ENCODE measurements at regions not wholly inside any gene's neighbourhood (a gene's known extent, or its start where the extent isn't known, plus 50 kb on each side); places are given as distances from the start of the nearest gene placed in this dataset.

DNA sequence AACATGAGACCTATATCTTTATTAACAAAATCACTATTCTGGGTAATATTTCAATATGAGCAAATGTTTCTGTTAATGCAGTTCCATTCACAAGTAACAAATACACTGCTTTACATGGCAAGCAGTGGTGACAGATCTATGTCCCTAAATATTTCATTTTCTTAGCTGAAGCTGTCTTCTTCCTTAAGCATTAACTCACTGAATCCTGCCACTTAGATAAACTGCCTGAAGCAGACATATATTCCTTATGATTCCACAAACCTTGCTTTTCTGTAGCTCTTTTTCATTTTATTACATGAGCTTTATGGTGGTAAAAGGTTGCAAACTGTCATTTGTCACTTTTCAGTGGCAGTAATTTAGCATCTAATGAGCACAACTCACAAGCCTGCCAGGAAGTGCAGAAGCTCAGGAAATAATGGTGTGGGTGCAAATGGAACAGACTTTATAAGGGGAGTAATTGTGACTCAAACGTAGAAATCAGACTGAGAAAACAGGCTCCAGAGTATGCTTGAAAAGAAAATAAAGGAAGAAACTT is 217.2 kb downstream of the XPNPEP1 start:
- TF ChIP-seq EZH2 (IDR thresholded peaks at IDR 0.05; ENCODE audit: borderline replicate concordance, insufficient read depth, low read length, poor library complexity, severe bottlenecking) = no peak
- TF ChIP-seq, protein P1, sequence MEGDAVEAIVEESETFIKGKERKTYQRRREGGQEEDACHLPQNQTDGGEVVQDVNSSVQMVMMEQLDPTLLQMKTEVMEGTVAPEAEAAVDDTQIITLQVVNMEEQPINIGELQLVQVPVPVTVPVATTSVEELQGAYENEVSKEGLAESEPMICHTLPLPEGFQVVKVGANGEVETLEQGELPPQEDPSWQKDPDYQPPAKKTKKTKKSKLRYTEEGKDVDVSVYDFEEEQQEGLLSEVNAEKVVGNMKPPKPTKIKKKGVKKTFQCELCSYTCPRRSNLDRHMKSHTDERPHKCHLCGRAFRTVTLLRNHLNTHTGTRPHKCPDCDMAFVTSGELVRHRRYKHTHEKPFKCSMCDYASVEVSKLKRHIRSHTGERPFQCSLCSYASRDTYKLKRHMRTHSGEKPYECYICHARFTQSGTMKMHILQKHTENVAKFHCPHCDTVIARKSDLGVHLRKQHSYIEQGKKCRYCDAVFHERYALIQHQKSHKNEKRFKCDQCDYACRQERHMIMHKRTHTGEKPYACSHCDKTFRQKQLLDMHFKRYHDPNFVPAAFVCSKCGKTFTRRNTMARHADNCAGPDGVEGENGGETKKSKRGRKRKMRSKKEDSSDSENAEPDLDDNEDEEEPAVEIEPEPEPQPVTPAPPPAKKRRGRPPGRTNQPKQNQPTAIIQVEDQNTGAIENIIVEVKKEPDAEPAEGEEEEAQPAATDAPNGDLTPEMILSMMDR (IDR thresholded peaks at IDR 0.05; ENCODE audit: poor library complexity, severe bottlenecking) = no peak
- peak; percentile 99 for TF ChIP-seq EP300 (conservative IDR thresholded peaks at IDR 0.05; ENCODE audit: poor library complexity, severe bottlenecking)
- peak; percentile 38 for TF ChIP-seq SMC3 (conservative IDR thresholded peaks at IDR 0.05; ENCODE audit: poor library complexity)
- peak; percentile 55 for TF ChIP-seq RAD21 (conservative IDR thresholded peaks at IDR 0.05)
- TF ChIP-seq, protein P2, sequence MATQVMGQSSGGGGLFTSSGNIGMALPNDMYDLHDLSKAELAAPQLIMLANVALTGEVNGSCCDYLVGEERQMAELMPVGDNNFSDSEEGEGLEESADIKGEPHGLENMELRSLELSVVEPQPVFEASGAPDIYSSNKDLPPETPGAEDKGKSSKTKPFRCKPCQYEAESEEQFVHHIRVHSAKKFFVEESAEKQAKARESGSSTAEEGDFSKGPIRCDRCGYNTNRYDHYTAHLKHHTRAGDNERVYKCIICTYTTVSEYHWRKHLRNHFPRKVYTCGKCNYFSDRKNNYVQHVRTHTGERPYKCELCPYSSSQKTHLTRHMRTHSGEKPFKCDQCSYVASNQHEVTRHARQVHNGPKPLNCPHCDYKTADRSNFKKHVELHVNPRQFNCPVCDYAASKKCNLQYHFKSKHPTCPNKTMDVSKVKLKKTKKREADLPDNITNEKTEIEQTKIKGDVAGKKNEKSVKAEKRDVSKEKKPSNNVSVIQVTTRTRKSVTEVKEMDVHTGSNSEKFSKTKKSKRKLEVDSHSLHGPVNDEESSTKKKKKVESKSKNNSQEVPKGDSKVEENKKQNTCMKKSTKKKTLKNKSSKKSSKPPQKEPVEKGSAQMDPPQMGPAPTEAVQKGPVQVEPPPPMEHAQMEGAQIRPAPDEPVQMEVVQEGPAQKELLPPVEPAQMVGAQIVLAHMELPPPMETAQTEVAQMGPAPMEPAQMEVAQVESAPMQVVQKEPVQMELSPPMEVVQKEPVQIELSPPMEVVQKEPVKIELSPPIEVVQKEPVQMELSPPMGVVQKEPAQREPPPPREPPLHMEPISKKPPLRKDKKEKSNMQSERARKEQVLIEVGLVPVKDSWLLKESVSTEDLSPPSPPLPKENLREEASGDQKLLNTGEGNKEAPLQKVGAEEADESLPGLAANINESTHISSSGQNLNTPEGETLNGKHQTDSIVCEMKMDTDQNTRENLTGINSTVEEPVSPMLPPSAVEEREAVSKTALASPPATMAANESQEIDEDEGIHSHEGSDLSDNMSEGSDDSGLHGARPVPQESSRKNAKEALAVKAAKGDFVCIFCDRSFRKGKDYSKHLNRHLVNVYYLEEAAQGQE (IDR thresholded peaks at IDR 0.05; ENCODE audit: borderline replicate concordance) = peak; percentile 96
- TF ChIP-seq TAF1 (IDR thresholded peaks at IDR 0.05; ENCODE audit: low read depth) = no peak
- TF ChIP-seq POLR2AphosphoS5 (IDR thresholded peaks at IDR 0.05) = peak; percentile 90
